ENCODE measurements at regions not wholly inside any gene's neighbourhood (a gene's known extent, or its start where the extent isn't known, plus 50 kb on each side); places are given as distances from the start of the nearest gene placed in this dataset.

DNA sequence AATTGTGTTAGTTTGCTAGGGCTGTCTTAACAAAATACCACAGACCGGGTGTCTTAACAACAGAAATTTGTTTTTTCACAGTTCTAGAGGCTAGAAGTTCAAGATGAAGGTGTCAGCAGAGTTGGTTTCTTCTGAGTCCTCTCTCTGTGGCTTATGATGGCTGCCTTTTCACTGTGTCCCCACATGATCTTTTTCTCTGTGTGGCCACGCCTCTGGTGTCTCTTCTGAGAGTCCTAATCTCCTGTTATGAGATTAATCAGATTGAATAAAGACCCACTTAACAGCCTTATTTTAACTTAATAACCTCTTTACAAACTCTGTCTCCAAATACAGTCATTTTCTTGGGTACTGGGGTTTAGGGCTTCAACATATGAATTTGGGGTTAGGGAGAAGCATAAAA is 561.1 kb downstream of the NR2F1-AS1 start:
- no peak for TF ChIP-seq CTCF (IDR thresholded peaks at IDR 0.05 in 4 of 5, conservative IDR thresholded peaks at IDR 0.05 in 1 of 5)
- no peak for TF ChIP-seq POLR2A (IDR thresholded peaks at IDR 0.05)
